Activated naive CD4-positive, alpha-beta T cell (primary cell): ENCODE measurements at regions not wholly inside any gene's neighbourhood (a gene's known extent, or its start where the extent isn't known, plus 50 kb on each side); places are given as distances from the start of the nearest gene placed in this dataset.
A peak's percentile ranks its signal among the peaks of the same experiment; 100 is the strongest.

Source experiments
- DNase-seq, 4 experiments: peaks; one replicate each; lab custom pipeline; 2025; lab: John Stamatoyannopoulos, UW

DNA sequence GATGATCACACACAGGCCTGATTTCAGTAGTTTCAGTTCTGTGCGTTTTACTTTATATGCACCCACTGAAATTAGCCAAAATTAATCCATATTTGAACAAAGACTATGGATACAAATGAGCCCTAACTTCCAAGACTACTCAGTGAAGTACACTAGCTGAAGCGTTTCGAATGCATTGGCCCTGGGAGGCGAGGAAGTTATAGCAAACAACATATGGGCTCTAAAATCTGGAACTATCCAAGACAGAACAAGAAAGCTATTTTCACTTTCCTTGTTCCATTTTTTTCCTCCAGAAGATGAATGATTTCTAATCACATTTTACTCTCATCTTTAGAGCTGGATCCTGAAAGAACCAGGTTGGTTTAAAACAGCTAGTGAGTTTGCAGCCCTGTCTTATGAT is 399.4 kb upstream of the HNRNPA3 start:
- DNase-seq: no peak

DNA sequence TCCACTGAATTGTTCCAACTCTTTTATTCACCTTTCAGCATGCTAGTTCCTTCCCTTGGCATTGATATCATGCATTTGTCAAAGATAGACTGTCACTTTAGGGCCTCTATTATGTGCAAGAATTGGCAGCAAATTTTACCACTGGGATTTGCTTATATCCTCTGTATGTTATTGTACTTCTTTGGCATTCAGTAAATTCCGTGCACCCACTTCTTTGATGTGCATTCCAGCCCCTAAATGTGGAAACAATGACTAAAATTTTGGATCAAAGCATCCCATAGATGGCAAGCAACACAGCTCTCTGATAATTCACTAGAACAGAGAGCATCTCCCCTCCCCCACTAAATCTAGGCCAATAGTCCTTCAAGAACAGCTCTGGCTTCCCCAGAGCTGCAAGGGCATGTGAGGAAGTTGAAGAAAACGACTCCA is 399.0 kb upstream of the HNRNPA3 start:
- DNase-seq: no peak

DNA sequence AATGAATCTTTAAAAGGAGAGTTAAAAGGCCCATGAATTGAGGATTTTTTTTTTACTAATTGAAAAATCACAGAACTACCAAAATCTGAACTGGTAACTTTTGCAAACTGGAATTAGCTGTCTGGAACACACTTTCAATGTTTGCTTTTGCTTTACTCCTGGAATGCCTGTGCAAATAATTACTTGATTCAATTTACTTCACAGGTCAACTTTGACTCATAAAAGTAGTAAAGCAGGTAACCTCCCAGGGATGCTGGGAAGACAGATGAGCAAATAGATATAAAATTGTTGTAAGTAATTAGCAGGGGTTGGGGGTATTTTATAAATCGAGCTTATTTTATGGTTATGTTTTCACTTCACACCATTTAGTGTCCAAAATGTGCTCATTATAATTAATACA is 398.3 kb upstream of the HNRNPA3 start:
- no peak for DNase-seq

DNA sequence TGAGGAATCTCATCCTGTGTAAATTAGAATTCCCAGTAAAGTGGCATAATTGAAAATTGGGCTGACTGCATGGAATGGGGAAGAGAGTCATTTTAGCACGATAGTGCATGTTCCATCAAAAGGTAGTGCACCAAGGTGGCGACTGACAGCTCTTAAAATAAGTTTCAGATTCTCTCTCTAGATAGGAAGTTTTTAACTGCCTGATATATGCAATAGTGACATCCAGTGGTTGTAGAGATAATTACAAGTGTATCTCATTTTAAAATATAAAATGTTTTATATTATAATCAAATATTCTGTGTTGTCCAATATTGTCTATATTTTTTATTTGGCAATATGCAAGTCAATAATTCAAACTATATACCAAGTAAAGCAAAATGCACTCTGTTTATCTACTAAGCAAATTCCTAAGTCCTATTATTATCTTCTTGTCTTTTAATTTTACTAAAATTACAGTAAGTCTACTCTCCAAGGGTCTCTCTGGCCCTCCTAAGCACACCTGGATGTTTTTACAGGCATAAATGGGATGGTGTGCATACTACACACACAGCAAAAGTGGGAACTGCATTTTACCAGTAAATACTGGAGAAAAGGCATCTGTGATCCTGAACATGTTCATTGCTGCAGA is 397.7 kb upstream of the HNRNPA3 start:
- no peak for DNase-seq

DNA sequence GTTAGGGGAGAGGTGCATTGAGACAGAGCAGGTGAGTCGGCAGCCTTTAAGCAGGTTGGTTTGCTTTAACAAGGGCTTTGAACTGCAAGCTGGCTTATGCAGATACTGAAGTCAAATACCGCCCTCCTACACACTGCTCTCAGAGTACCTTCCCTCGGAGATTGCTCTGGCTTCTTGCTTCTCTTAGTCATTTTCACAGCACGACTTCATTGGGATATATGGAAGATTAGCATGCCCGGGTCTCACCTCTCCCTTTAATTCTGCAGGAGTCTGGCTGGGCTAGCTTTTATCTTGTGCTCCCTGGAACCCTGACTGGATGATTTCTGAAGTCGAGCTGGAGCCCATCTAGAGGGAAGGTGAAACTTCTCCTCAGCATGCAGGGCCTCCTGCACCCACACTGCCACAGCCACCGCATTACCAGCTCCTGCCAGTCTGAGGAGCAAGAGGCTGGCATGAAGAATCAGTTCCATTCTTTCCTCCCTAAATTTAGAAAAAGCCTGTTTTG is 395.5 kb upstream of the HNRNPA3 start:
- DNase-seq: peak in 1 of 4 experiments; percentile 27

DNA sequence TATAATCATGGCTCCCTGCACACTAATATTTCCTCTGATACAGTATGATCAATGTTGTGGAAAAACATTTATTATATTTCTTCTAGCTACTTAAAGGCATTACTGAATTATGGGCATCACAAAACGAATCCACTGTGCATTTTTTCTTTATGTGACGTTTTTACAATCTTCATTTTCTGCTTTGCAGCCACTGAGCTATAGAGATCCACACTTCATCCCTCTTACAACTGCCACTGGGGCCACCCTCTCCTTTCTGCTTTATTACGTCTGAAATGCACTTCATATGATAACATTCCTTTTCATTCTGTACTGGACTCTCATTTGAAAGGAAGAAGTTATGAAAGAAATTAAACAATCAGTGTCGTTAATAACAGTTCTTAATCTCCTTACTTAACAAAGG is 394.5 kb upstream of the HNRNPA3 start:
- no peak for DNase-seq

DNA sequence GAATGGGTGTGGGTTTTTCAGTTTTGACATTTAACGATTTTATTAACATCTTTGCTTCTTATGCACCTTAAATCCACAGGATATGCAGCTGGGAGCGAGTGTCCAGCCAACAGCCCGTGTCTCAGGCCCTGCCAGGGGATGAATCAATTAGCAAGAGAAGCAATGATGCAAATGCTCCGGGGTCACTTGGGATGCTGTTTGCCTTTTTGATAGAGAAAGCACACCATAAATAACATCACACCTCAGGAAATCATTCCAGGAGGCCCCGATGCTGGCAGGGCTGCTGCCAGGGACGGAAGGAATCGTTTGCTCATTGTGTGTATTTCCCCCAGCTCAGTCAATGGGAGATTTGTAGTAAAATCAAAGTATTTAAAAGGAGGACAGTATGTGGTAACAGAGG is 394.0 kb upstream of the HNRNPA3 start:
- no peak for DNase-seq

DNA sequence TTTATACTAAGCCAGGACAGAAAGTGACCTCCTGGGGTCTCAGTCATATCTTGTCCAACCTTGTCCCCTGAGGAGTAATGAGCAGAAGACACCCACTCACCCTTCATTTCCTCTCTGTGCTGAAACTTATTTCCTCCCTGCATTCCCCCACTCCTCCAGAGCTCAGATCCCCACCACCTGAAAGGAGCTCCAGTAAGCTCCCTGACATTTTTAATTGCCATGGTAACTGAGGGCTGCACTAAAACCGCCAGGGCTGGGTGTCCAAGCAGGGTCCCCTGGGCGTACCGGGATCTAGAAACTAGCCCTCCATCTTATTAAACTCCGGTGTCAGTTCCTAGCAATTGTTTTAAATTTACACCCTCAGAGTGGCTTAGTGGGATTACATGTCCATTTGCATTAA is 393.3 kb upstream of the HNRNPA3 start:
- no peak for DNase-seq

DNA sequence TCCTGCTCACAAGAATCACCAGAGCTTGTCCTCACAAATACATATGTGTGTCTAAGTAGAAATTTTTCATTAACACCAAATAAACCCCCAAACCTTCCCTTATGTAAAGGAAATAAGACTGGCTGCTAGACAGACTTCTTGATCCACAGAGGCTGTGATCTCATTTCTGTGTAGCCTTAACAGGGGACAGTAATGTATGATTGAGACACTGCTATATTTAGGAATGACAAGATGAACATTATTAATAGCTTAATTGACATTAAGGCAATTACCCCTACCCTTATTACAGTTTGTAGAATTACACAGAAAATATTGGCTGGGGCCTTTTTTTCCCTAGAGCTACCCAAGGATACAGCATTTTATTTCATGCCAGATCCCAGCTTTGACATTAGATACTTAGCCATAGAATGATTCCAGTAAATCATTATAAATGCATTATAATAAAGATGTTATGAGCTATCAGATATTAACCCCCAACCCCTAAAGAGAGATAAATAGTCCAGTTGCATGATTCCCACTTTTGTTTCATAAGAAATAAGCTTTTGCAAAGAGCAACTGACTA is 392.1 kb upstream of the HNRNPA3 start:
- DNase-seq: no peak

DNA sequence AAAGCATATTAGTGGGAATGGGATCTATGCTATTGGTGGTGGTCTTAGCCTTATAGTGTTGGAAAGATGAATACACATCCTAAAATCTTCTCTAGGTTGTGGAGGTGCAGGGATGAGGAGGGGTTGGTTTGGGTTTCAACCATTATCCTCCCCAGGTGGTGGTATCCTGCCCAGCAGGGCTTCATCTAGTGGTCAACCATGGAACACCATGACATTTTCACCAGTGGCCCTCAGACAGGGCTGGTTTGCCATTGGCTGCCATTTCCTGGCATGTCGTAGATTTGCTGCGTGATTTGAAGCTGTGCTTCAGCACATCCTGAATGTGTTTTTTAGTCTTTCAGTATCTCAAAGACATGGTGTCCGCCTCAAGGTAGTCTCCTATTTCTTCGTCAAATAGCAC is 391.2 kb upstream of the HNRNPA3 start:
- no peak for DNase-seq

DNA sequence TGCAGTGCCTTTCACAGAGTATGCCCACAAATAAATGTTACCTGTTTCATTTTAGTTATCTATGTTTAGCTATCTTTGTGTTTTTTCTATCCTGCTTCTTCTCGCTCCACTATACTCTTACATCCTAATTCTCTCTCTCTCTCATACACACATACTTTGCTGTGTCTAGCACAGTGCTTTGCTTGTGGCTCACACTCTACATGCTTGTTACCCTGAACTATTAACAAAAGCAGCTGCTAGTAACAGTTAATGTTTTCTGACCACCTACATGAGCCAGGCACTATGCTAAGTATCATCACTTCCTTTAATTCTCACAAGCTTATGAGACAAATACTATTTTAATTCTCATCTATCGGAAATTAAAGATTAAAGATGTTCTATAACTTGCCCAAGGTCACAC is 390.5 kb upstream of the HNRNPA3 start:
- no peak for DNase-seq

DNA sequence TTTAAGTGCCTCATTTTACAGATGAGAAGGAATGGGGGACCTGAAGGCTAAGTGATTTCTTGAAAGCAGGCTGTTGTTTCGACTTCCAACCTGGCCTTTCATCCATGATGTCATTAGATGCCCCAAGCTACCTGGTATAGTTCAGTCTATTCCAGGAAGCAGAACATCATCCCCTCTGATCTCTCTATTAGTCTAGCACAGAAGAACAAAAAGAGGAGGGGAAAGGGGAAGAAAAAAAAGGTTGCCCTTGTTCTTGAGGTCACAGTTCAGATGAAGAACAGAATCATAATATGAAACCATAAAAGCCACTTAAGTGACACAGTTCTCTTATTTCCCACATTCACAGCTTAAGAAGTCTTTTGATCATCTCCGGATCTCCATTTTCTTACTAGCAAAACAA is 386.2 kb upstream of the HNRNPA3 start:
- DNase-seq: no peak

DNA sequence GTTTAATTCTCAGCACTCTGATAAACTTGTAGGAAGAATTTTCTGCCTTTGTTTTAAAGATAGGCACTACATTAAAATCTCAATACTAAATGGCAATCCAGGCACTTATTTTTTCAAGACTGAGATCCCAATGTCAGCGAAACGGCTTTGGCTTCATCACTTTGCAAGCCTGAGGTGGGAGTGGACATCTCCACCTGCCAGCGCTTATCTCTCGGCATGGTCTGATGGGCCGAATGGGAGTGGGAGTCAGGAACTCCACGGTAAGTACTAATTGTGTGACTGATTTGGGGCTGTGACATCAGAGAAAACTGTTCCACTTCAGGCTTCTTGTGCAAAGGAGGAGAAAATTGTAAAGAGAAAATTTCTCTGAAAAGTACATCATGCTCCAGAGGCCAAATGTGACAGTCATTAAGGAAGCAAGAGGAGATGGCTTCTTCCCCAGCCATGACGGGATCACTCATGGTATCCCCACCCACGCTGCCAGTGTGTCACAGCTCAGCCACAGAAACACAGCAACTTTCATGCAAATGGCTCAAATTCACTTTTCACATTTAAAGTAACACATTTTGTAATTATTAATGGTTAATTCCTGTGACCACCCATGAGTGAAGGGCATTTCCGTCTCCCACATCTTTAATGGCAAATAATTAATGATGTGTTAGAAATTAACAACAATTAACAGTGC is 385.5 kb upstream of the HNRNPA3 start:
- DNase-seq: no peak

DNA sequence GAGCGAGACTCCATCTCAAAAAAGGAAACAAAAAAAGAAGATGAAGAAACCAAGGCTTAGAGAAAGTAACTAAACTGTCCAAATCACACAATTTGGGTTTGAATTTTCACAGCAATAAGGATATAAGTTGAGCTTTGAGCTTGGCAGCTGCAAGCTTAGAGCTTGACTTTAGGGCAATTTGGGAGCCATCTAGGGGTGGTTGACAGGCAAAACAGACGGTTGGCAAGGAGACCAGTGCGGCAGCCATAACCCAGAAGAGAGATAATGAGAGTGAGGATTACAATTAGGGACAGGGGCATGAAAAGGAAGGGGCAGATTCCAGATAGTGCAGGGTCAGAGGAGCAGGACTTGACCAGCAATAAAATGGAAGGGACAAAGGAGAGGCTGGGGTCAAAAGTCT is 382.2 kb upstream of the HNRNPA3 start:
- no peak for DNase-seq

DNA sequence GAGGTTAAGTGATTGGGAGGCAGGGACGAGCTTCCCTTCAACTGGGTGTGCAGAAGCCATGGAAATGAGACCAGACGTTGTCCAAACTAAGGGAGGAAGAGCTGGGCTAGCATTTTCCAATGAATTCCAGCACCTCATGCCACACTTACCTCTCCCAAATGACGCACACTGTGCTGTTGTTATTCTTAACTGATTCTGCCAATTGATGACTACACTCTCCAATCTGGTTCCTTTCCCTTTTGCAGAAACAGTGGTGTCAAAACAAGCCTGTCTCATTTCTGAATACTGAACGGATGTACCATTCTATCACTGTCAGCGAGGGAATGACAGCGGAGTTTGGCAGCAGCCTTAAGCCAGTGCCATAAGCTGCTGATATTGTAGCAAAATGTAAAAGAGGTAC is 380.5 kb upstream of the HNRNPA3 start:
- DNase-seq: no peak

DNA sequence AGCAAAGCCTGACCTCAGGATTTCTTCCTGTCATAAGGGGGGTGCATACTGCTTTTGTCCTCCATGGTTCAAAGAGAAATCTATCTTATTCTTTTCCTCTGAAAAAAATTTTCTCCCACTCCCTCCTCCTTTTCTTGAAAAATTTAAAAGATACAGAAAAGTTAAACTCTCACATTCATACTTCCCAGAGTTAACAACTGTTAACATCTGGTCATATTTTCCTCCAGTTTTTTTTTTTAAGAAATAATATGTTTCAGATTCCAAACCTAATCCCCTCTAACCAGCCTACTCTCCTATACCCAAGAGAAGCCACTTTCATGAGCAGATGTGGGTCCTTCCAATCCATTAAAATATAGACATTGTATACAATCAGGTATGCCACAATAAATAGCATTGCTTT is 378.9 kb upstream of the HNRNPA3 start:
- no peak for DNase-seq

DNA sequence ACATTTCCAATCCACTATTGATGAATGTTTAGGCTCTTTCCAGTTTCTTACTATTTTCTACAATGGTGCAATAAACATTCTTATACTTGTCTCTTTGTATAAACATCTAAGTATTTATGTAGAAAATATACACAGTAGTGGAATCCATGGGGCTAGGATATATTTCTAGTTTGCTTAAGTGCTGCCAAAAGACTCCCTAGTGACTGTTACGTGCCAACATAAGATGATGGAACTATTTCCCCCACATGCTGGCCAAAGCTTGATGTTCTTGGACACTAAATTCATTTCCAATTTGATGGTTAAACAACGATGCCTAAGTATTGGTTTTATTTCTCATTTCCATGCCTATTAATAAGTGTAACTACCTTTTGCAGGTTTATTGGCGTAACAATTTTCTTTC is 378.4 kb upstream of the HNRNPA3 start:
- DNase-seq: no peak

DNA sequence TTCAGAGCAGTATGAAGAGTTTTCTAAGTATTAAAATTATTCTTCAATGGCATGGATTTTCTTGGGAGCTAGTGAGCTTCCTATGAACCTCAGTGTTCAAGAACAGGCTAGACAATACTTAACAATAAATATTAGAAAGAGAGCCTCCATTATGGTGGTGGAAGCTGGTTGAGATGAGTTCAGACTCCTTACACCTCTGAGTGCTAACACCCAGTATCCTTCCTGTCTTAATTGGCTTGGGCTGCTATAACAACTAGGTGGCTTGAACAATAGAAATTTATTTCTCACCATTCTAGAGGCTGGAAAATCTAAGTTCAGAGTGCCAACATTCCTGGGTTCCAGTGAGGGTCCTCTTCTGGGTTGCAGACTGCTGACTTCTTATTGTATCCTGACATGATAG is 369.4 kb upstream of the HNRNPA3 start:
- DNase-seq: no peak

DNA sequence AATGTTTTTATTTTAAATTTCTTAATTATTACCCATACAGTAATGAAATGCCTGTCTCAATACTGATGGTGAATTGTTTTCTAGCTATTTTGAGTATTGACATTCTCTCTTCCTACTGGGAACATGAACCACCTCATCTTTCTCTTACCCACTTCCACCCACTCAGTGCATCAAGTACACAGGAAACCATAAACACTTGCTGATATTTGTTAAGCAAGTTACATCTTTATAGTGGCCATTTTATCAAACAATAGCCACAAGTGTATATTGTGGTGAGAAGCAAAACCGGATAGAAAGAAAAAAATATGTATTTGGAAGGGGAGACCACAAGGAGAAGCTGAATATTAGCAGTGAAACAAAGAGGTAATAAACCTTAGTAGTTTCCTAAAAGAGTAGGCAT is 368.1 kb upstream of the HNRNPA3 start:
- DNase-seq: no peak

DNA sequence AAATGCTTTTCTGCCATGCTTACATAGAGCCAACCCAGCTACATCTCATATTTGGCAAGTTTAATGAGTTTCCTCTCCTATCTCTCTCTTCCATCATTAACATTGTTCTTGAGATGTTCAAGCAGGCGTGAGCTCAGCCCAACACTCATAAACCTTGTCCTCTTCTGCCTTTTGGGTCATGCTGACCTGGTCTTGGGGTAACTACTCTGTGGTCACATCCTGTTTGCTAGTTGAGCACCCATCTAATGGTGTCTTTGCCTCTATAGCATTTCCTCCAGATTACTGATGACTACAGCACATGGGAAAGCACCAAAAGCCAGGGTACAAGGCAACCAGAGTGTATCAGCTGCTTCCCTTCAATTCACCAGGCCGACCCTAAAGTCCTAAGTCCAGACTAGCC is 366.9 kb upstream of the HNRNPA3 start:
- no peak for DNase-seq

DNA sequence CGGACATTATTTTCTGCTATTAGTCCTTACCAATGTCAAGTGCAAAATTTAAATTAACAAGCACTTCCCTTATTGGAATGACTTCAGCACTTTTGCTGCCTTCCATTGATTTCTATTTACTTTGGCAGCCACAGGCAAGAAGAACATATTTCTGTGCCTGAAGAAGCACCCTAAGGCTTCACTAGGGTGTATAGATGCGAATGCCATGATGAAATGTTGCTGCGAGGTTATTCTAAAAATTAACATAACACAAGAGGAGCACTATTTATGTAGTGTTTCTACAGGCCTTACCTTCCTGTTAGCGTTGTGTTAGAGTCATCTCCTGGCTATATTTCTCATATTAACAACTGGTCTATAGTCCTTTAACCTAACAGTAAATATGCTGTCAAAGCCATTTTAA is 365.0 kb upstream of the HNRNPA3 start:
- DNase-seq: no peak

DNA sequence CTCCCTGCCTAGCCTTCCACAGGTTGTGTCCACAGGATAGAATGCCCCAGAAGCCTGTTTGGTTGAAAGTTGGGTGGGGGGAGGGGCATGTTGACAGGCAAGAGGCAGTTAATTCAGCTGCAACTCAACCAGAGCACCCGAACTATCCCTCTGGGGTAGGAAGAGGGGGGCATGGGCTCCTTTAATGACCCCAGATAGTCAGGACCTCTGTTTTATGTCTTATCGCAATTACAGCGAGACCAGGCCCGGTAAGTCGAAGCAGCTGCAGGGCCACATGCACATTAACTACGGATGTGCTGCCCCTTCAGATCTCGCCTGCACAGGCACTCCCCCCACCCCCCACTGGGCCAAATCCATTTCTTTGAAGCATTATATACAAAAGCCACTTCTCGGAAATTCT is 363.8 kb upstream of the HNRNPA3 start:
- DNase-seq: no peak

DNA sequence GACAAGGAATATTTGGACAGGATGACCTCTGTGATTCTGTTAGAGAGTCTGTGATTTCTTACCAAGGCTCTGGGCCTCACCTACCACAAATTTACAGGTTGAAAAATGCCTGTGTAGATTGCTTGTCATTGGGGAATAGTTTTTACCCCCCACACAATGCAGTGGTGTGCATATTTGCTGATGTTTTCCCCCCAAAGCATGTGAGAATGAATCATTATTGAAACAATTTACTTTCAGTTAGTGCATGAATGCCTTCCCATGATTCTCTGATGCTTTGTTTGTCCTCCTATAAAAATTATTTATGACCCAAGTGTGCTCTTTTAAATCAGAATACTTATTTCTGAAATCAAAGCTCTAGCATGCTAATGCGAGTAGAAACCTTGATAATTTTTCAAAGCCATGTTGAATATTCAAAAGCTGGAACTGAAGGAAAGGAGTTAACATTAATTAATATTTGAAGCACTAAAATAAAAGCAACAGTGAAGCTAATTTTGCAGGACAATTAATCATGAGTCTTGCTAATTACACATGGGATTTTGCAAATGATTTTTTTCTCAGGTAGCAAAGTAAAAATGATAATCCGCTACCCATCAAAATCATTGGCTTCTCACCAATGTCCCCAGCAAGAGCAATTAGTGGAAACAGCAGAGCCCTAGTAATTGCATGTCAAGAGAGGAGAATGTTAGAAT is 361.2 kb upstream of the HNRNPA3 start:
- no peak for DNase-seq
